ENCODE measurements at regions not wholly inside any gene's neighbourhood (a gene's known extent, or its start where the extent isn't known, plus 50 kb on each side); places are given as distances from the start of the nearest gene placed in this dataset.
A peak's percentile ranks its signal among the peaks of the same experiment; 100 is the strongest.
"Not testable (repeated sequence)": the region's sequence is repeated elsewhere in the genome, so short reads cannot be mapped to it uniquely, and the experiment has no call there.

DNA sequence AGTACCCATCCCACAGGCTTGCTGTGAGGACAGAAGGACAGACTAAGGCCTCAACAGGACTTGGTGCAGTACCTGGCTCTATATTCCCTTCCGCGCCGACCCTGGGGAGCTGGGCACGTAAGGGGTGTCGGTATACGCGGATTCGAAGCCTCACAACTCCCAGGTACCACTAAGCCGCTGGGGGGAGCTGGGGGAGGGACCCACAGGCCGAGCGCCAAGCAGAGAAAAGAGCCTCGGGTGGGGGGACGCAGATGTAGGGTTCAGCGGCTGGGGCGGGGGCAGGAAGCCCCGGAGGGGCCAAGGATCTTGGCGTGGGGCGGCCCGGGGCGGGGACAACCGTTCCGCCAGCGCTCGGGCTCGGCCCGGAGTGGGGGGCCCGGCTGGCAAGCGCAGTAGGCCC is 126.4 kb upstream of the ZNF746 start:
- peak overlapping the region; percentile 87 for H3K9ac ChIP-seq
- peak overlapping the region; percentile 98 for H2AFZ ChIP-seq
- peak; percentile 50 for DNase-seq
- H3K36me3 ChIP-seq (ENCODE audit: low read depth): peaks cover 17% of the 10 kb centered on the region
- H3K27ac ChIP-seq: peak overlapping the region; percentile 62
- H3K9me3 ChIP-seq (ENCODE audit: low read depth): no peaks in the 10 kb centered on the region
- TF ChIP-seq EZH2phosphoT487 (IDR thresholded peaks at IDR 0.05; ENCODE audit: insufficient read depth, low read depth) (no peak), EZH2 (IDR thresholded peaks at IDR 0.05; ENCODE audit: insufficient read depth, poor library complexity, severe bottlenecking) (no peak)
- H3K4me3 ChIP-seq: peak overlapping the region; percentile 83
- peak overlapping the region; percentile 78 for H3K4me2 ChIP-seq (ENCODE audit: unreplicated experiment)
- 0 to 1% methylated on average over 13 to 21 of the region's 28 CpGs for WGBS, 2 experiments (ENCODE audit: low coverage in 1 of 2, low lambda C conversion rate in 2 of 2, missing lambda C conversion rate in 2 of 2)
- in situ Hi-C loops (cut with MboI): no loop called here
- H3F3A ChIP-seq (ENCODE audit: insufficient read depth): peaks cover 6% of the 10 kb centered on the region; the same call in 1 of the 2 replicates
- no peaks in the 10 kb centered on the region for H4K20me1 ChIP-seq (ENCODE audit: insufficient read depth)
- H3K4me1 ChIP-seq (ENCODE audit: insufficient read depth): peaks cover 12% of the 10 kb centered on the region
- peaks cover 53% of the 10 kb centered on the region for H3K79me2 ChIP-seq (ENCODE audit: insufficient read depth)
- 0 out of 2 replicates have a peak, but pooled peaks cover under 1% of the 10 kb centered on the region for H3K27me3 ChIP-seq (replicated peaks; ENCODE audit: insufficient read depth)
- H3K9me2 ChIP-seq (ENCODE audit: insufficient read depth): no peaks in the 10 kb centered on the region

DNA sequence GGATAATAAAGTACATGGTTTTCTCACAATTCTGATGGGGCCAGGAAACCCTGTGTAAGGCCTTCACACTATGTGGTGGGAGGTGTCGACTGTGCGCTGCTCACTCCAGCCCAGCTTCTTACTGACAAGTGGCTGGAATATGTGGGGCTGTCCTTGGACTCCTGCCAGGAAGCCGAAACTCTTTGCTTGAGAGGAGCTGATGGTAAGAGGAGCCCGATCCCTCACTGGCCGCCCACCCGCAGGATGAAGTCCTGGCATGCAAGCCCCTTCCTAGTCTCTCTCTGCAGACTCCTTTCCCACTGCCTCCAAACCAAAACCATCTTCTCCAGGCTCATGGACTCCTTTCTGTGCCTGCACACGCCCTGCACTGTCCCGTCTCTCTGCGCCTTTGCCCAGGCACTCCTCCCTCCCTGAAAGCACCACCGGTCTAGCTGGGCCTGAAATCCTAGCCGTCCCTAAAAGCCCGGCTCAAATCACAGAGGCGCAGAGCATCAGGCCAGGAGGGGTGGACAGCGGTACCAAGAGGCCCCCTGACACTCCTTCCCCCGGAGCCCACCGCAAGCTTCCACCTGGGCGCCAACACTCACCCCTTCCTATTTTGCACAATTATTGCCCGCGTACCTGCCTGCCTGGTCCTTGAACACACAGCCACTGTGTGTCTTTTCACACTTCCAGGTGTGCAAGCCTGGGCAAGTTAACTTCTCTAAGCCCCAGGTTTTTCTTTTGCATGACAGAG is 125.8 kb upstream of the ZNF746 start:
- Histone ChIP-seq H3K9ac (peak overlapping the region; percentile 87), H3K27ac (peak overlapping the region; percentile 62), H3K36me3 (ENCODE audit: low read depth) (peaks cover 18% of the 10 kb centered on the region), H3K4me1 (ENCODE audit: insufficient read depth) (peaks cover 12% of the 10 kb centered on the region), H3K4me3 (peak overlapping the region; percentile 83), H2AFZ (peak overlapping the region; percentile 98), H3K79me2 (ENCODE audit: insufficient read depth) (peaks cover 59% of the 10 kb centered on the region), H3K4me2 (ENCODE audit: unreplicated experiment) (peak overlapping the region; percentile 78)
- H3K9me2 ChIP-seq (ENCODE audit: insufficient read depth); H4K20me1 ChIP-seq (ENCODE audit: insufficient read depth); H3K27me3 ChIP-seq (replicated peaks; ENCODE audit: insufficient read depth); in situ Hi-C loops (cut with MboI); H3F3A ChIP-seq (ENCODE audit: insufficient read depth); H3K9me3 ChIP-seq (ENCODE audit: low read depth): not testable (repeated sequence)
- WGBS, 2 experiments (ENCODE audit: low coverage in 1 of 2, low lambda C conversion rate in 2 of 2, missing lambda C conversion rate in 2 of 2): 1% methylated on average over 19 of the region's 19 CpGs
- peak; percentile 68 for DNase-seq

DNA sequence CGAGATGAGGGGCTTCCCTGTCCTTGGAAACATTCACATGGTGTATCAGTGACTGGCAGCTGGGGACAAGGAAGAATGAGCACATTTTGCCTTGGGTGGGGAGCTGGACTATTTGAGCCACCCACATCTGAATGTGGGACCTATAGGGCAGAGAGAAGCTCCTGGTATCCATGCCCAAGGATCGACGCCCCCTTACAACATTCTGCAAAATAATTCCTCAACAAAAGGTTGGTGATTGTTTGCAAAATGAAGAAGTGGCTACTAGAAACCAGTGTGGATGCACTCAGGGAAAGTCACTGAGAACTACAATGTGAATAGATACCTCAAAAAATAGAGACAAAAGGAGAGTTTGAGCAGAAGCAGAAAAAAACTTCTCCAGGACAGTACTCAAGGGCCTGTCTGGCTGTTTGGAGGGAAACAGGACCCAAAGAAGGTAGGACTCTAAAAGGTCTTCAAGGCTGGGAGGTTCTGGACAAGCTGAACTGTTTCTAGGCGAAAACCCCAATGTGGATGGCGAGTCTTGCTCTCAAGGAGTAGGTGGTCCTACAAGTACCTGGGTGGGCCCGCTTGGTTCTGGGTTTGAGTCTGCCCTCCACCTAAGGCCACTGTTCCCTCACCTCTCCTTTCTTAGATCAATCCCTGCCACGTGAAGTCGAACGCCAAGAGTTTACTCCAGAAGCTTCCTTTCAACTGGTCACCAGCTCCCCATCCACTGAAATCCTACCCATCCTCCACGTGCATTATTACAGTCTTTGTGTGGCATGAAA is 125.0 kb upstream of the ZNF746 start:
- WGBS, 2 experiments (ENCODE audit: low coverage in 1 of 2, low lambda C conversion rate in 2 of 2, missing lambda C conversion rate in 2 of 2): 56 to 63% methylated on average over 10 of the region's 10 CpGs
- H3K4me3 ChIP-seq: peak overlapping the region; percentile 83

DNA sequence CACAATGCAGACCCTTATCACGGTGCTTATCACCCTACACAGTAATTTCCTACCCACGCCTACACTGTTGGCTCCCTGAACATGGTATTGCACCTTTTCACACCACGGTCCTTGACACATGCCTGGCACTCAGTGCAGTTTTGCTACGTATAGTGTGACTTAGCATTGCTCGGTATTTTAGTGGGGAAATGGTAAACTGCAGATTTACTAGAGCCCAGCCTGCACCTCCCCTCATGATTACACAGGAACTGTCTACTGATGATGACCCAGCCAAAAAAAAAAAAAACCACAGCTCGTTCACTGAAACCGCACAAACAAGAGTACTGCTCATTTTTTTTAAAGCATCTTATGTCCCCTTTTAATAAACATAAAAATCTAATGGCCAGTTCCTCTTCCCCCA is 124.2 kb upstream of the ZNF746 start:
- H2AFZ ChIP-seq: no peak overlapping the region
- in situ Hi-C loops (cut with MboI): no loop called here

More for the DNA sequence above, 125.0 kb upstream of the ZNF746 start:
- in situ Hi-C loops (cut with MboI): no loop called here
- Histone ChIP-seq H3K79me2 (ENCODE audit: insufficient read depth) (peaks cover 59% of the 10 kb centered on the region), H3K4me2 (ENCODE audit: unreplicated experiment) (peak overlapping the region; percentile 78), H3K9me2 (ENCODE audit: insufficient read depth) (no peaks in the 10 kb centered on the region), H4K20me1 (ENCODE audit: insufficient read depth) (no peaks in the 10 kb centered on the region), H3K27me3 (replicated peaks; ENCODE audit: insufficient read depth) (no peaks in the 10 kb centered on the region), H3K4me1 (ENCODE audit: insufficient read depth) (peaks cover 12% of the 10 kb centered on the region), H3F3A (ENCODE audit: insufficient read depth) (peaks cover 6% of the 10 kb centered on the region; the same call in 1 of the 2 replicates), H3K27ac (peak overlapping the region; percentile 40), H3K9ac (peak overlapping the region; percentile 87), H3K9me3 (ENCODE audit: low read depth) (no peaks in the 10 kb centered on the region), H2AFZ (no peak overlapping the region), H3K36me3 (ENCODE audit: low read depth) (peaks cover 18% of the 10 kb centered on the region)
- no peak for DNase-seq
- TF ChIP-seq EZH2 (IDR thresholded peaks at IDR 0.05; ENCODE audit: insufficient read depth, poor library complexity, severe bottlenecking): no peak
- no peak for TF ChIP-seq EZH2phosphoT487 (IDR thresholded peaks at IDR 0.05; ENCODE audit: insufficient read depth, low read depth)

More for the DNA sequence above, 124.2 kb upstream of the ZNF746 start:
- peaks cover 12% of the 10 kb centered on the region for H3K4me1 ChIP-seq (ENCODE audit: insufficient read depth)
- H3F3A ChIP-seq (ENCODE audit: insufficient read depth): peaks cover 6% of the 10 kb centered on the region; the same call in 1 of the 2 replicates
- no peaks in the 10 kb centered on the region for H4K20me1 ChIP-seq (ENCODE audit: insufficient read depth)
- H3K79me2 ChIP-seq (ENCODE audit: insufficient read depth): peaks cover 59% of the 10 kb centered on the region
- peaks cover 18% of the 10 kb centered on the region for H3K36me3 ChIP-seq (ENCODE audit: low read depth)
- no peak for TF ChIP-seq EZH2phosphoT487 (IDR thresholded peaks at IDR 0.05; ENCODE audit: insufficient read depth, low read depth)
- no peak for TF ChIP-seq EZH2 (IDR thresholded peaks at IDR 0.05; ENCODE audit: insufficient read depth, poor library complexity, severe bottlenecking)
- H3K4me2 ChIP-seq (ENCODE audit: unreplicated experiment): no peak overlapping the region
- H3K27ac ChIP-seq: no peak overlapping the region
- no peaks in the 10 kb centered on the region for H3K9me3 ChIP-seq (ENCODE audit: low read depth)
- no peaks in the 10 kb centered on the region for H3K27me3 ChIP-seq (replicated peaks; ENCODE audit: insufficient read depth)
- no peak overlapping the region for H3K4me3 ChIP-seq
- no peaks in the 10 kb centered on the region for H3K9me2 ChIP-seq (ENCODE audit: insufficient read depth)
- DNase-seq: no peak
- WGBS, 2 experiments (ENCODE audit: low coverage in 1 of 2, low lambda C conversion rate in 2 of 2, missing lambda C conversion rate in 2 of 2): 91 to 98% methylated on average over 7 of the region's 7 CpGs
- H3K9ac ChIP-seq: 0 out of 2 replicates have a peak overlapping the region, but pooled peaks have one; percentile 87

All from GM23248 (cell line).